Osteocyte (in vitro differentiated cells): ENCODE measurements at regions not wholly inside any gene's neighbourhood (a gene's known extent, or its start where the extent isn't known, plus 50 kb on each side); places are given as distances from the start of the nearest gene placed in this dataset.
"Not testable (repeated sequence)": the region's sequence is repeated elsewhere in the genome, so short reads cannot be mapped to it uniquely, and the experiment has no call there.

Source experiments
- DNase-seq: peaks from one replicate; pipeline ENCODE4 v3.0.0; 2021; ENCODE audit warnings: mixed read lengths; ENCODE audit not compliant: unreplicated experiment; ENCODE audit errors: extremely low spot score
- H3K27ac Mint-ChIP-seq: one replicate; pipeline ENCODE4 v1.8.0; 2021; ENCODE audit warnings: mild to moderate bottlenecking, mixed read lengths; ENCODE audit not compliant: unreplicated experiment
- H3K27me3 Mint-ChIP-seq: one replicate; pipeline ENCODE4 v1.8.0; 2021; ENCODE audit warnings: mixed read lengths; ENCODE audit not compliant: unreplicated experiment
- H3K36me3 Mint-ChIP-seq: one replicate; pipeline ENCODE4 v1.8.0; 2021; ENCODE audit warnings: mixed read lengths; ENCODE audit not compliant: unreplicated experiment
- H3K4me1 Mint-ChIP-seq: one replicate; pipeline ENCODE4 v1.8.0; 2021; ENCODE audit warnings: mixed read lengths; ENCODE audit not compliant: unreplicated experiment
- H3K4me3 Mint-ChIP-seq: one replicate; pipeline ENCODE4 v1.8.0; 2021; ENCODE audit warnings: mild to moderate bottlenecking, moderate library complexity, mixed read lengths; ENCODE audit not compliant: unreplicated experiment
- H3K9me3 Mint-ChIP-seq: one replicate; pipeline ENCODE4 v1.8.0; 2021; ENCODE audit warnings: mixed read lengths; ENCODE audit not compliant: unreplicated experiment
- CTCF ChIP-seq: fragments of 200-600 bp; sonication (generic); IDR thresholded peaks from 2 replicates; pipeline ENCODE4 v1.5.0; 2021; ENCODE audit warnings: antibody characterized with exemption, mild to moderate bottlenecking, moderate library complexity

GRCh38 chr16:65254144-65254543, 132.3 kb upstream of the CDH11 start:
- H3K27ac Mint-ChIP-seq = no peak overlapping the region
- no peak for TF ChIP-seq CTCF
- no peak for DNase-seq
- no peaks in the 10 kb centered on the region for H3K9me3 Mint-ChIP-seq
- H3K36me3 Mint-ChIP-seq = no peaks in the 10 kb centered on the region
- H3K4me1 Mint-ChIP-seq = no peaks in the 10 kb centered on the region
- H3K4me3 Mint-ChIP-seq = no peak overlapping the region
- no peaks in the 10 kb centered on the region for H3K27me3 Mint-ChIP-seq

- H3K9me3 Mint-ChIP-seq = peaks cover 5% of the 10 kb centered on the region
- no peak for DNase-seq
- H3K36me3 Mint-ChIP-seq = no peaks in the 10 kb centered on the region
- no peaks in the 10 kb centered on the region for H3K27me3 Mint-ChIP-seq
- no peak overlapping the region for H3K4me3 Mint-ChIP-seq
- TF ChIP-seq CTCF = no peak
- H3K27ac Mint-ChIP-seq = no peak overlapping the region
- H3K4me1 Mint-ChIP-seq = no peaks in the 10 kb centered on the region
Observed at GRCh38 chr16:65249768-65250167, 127.9 kb upstream of the CDH11 start.

- Mint-ChIP-seq H3K36me3 (no peaks in the 10 kb centered on the region), H3K27ac (no peak overlapping the region), H3K4me3 (no peak overlapping the region), H3K9me3 (peaks cover 5% of the 10 kb centered on the region), H3K27me3 (no peaks in the 10 kb centered on the region), H3K4me1 (no peaks in the 10 kb centered on the region)
- no peak for DNase-seq
- TF ChIP-seq CTCF = no peak
Observed at GRCh38 chr16:65244787-65245186, 122.9 kb upstream of the CDH11 start.

- TF ChIP-seq CTCF = no peak
- DNase-seq = no peak
- Mint-ChIP-seq H3K27me3 (no peaks in the 10 kb centered on the region), H3K27ac (no peak overlapping the region), H3K4me3 (no peak overlapping the region), H3K4me1 (no peaks in the 10 kb centered on the region), H3K36me3 (no peaks in the 10 kb centered on the region), H3K9me3 (no peaks in the 10 kb centered on the region)
Observed at GRCh38 chr16:65235339-65236177, 113.7 kb upstream of the CDH11 start.

GRCh38 chr16:65234721-65235320, 113.0 kb upstream of the CDH11 start:
- H3K4me3 Mint-ChIP-seq, H3K9me3 Mint-ChIP-seq, H3K4me1 Mint-ChIP-seq, DNase-seq, H3K36me3 Mint-ChIP-seq, H3K27me3 Mint-ChIP-seq, H3K27ac Mint-ChIP-seq: not testable (repeated sequence)
